Activated CD4-positive, alpha-beta T cell treated with anti-CD3 and anti-CD28 coated beads for 48 hours (primary cell): ENCODE measurements at regions not wholly inside any gene's neighbourhood (a gene's known extent, or its start where the extent isn't known, plus 50 kb on each side); places are given as distances from the start of the nearest gene placed in this dataset.
A peak's percentile ranks its signal among the peaks of the same experiment; 100 is the strongest.

ENCODE experiments used
- DNase-seq: peaks from one replicate; pipeline ENCODE4 v3.0.0-alpha.2; 2020

- DNase-seq: no peak
Observed at GRCh38 chr10:69741252-69741651, 60.5 kb upstream of the COL13A1 start.

- DNase-seq: no peak
Observed at GRCh38 chr10:69741671-69742355, 59.9 kb upstream of the COL13A1 start.

- no peak for DNase-seq
Observed at GRCh38 chr10:69742356-69742695, 59.4 kb upstream of the COL13A1 start.

- DNase-seq: peak; percentile 56
Observed at GRCh38 chr10:69742928-69743602, 58.6 kb upstream of the COL13A1 start.

- DNase-seq: no peak
Observed at GRCh38 chr10:69744971-69745370, 56.7 kb upstream of the COL13A1 start.

- DNase-seq: no peak
Observed at GRCh38 chr10:69745698-69746097, 56.0 kb upstream of the COL13A1 start.

- DNase-seq: no peak
Observed at GRCh38 chr10:69747179-69747578, 54.5 kb upstream of the COL13A1 start.

- DNase-seq: no peak
Observed at GRCh38 chr10:69748621-69749020, 53.1 kb upstream of the COL13A1 start.

GRCh38 chr10:69749178-69750010, 52.3 kb upstream of the COL13A1 start:
- no peak for DNase-seq

GRCh38 chr10:69750011-69750373, 51.7 kb upstream of the COL13A1 start:
- DNase-seq: no peak

GRCh38 chr10:69750725-69751124, 51.0 kb upstream of the COL13A1 start:
- no peak for DNase-seq

- no peak for DNase-seq
Observed at GRCh38 chr10:69751214-69751613, 50.5 kb upstream of the COL13A1 start.
